ENCODE measurements at regions not wholly inside any gene's neighbourhood (a gene's known extent, or its start where the extent isn't known, plus 50 kb on each side); places are given as distances from the start of the nearest gene placed in this dataset.
A peak's percentile ranks its signal among the peaks of the same experiment; 100 is the strongest.

DNA sequence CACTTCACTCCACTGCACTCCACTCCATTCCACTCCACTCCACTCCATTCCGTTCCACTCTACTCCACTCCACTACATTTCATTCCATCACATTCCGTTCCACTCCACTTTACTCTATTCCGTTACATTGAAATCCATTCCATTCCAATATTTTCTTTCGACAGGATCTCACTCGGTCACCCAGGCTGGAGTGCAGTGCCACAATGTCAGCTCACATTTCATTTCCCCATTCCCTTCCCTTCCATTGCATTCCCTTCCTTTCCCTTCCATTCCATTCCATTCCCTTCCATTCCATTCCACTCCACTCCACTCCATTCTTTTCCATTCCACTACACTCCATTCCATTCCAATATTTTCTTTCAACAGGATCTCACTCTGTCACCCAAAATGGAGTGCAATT is 1407.6 kb upstream of the USP9Y start:
- ChIA-PET CTCF (no interaction called here), POLR2A (no interaction called here)
- DNase-seq (ENCODE audit: extremely low spot score), result no peak
- TF ChIP-seq, protein P1, sequence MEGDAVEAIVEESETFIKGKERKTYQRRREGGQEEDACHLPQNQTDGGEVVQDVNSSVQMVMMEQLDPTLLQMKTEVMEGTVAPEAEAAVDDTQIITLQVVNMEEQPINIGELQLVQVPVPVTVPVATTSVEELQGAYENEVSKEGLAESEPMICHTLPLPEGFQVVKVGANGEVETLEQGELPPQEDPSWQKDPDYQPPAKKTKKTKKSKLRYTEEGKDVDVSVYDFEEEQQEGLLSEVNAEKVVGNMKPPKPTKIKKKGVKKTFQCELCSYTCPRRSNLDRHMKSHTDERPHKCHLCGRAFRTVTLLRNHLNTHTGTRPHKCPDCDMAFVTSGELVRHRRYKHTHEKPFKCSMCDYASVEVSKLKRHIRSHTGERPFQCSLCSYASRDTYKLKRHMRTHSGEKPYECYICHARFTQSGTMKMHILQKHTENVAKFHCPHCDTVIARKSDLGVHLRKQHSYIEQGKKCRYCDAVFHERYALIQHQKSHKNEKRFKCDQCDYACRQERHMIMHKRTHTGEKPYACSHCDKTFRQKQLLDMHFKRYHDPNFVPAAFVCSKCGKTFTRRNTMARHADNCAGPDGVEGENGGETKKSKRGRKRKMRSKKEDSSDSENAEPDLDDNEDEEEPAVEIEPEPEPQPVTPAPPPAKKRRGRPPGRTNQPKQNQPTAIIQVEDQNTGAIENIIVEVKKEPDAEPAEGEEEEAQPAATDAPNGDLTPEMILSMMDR (IDR thresholded peaks at IDR 0.05; ENCODE audit: control extremely low read depth, extremely low read depth, low read depth, missing control alignments), result no peak

DNA sequence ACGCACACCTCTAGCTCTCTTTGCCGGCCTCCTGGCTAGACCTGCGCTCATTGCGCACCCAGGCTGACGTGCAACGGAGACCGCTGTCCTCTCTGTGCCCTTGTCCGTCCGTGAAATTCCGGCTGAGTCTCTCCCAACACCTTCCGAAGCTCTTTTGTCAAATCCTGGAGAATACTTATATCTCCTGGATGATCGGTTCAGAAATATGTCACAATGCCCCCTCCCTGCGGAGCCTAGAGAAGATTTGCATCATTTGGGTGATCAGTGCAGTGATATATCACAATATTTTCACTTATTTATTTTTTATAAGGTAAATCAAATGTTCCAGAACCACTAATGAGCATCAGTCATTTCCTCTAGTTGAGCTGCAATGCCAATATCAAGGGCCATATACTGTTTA is 1366.9 kb upstream of the USP9Y start:
- TF ChIP-seq, protein P1 (IDR thresholded peaks at IDR 0.05; ENCODE audit: control extremely low read depth, extremely low read depth, low read depth, missing control alignments), result no peak
- POLR2A ChIA-PET, result no interaction called here
- peak; percentile 15 for DNase-seq (ENCODE audit: extremely low spot score)
- CTCF ChIA-PET, result no interaction called here
